ENCODE measurements at regions not wholly inside any gene's neighbourhood (a gene's known extent, or its start where the extent isn't known, plus 50 kb on each side); places are given as distances from the start of the nearest gene placed in this dataset.

DNA sequence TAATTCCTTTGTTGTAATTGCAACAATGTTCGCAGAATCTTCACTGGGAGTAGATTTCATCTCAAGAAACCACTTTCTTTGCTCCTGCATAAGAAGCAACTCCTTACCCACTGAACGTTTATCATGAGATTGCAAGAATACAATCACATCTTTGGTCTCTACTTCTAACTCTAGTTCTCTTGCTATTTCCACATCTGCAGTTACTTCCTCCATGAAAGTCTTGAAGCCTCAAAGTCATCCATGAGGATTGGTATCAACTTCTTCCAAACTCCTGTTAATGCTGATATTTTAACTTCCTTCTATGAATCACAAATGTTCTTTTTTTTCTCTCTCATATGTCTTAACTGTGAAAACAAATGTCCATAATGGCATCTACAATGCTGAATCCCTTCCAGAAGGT, 118.6 kb upstream of the RAB4A start:
- H3K56ac ChIP-seq (ENCODE audit: low read length): no peak overlapping the region
- H3K9ac ChIP-seq (ENCODE audit: low read length): no peak overlapping the region
- no peaks in the 10 kb centered on the region for H3K27me3 ChIP-seq (ENCODE audit: insufficient read depth, low read length, poor library complexity)
- H3K4me2 ChIP-seq (ENCODE audit: low read length): no peak overlapping the region
- no peak overlapping the region for H3K27ac ChIP-seq (ENCODE audit: low read depth, low read length)
- no peak overlapping the region for H3K23ac ChIP-seq (ENCODE audit: low read length)
- H2AK5ac ChIP-seq (ENCODE audit: low read length): no peak overlapping the region
- no peak overlapping the region for H3K4ac ChIP-seq (ENCODE audit: low read depth, low read length)
- no peaks in the 10 kb centered on the region for H3K79me1 ChIP-seq (ENCODE audit: low read length)
- H3K4me3 ChIP-seq (ENCODE audit: low read length): no peak overlapping the region
- no peaks in the 10 kb centered on the region for H3K36me3 ChIP-seq (ENCODE audit: control insufficient read depth, insufficient read depth, low read length)
- no peaks in the 10 kb centered on the region for H3K79me2 ChIP-seq (ENCODE audit: control insufficient read depth, insufficient read depth, low read length)
- no peak overlapping the region for H2BK120ac ChIP-seq (ENCODE audit: low read depth, low read length)
- H3K4me1 ChIP-seq (ENCODE audit: control insufficient read depth, low read depth, low read length): peaks cover 12% of the 10 kb centered on the region
- no peak overlapping the region for H4K5ac ChIP-seq (ENCODE audit: low read length)
- DNase-seq: no peak
- no peak overlapping the region for H3K18ac ChIP-seq (ENCODE audit: low read length)
- no peak overlapping the region for H2BK5ac ChIP-seq (ENCODE audit: low read length)
- no CpG with 5 or more reads among the region's 2 CpGs for WGBS (ENCODE audit: extremely low coverage, insufficient coverage, low lambda C conversion rate)
- H2BK15ac ChIP-seq (replicated peaks; ENCODE audit: low read depth): no peak overlapping the region
- H4K8ac ChIP-seq (ENCODE audit: low read depth, low read length): no peak overlapping the region

DNA sequence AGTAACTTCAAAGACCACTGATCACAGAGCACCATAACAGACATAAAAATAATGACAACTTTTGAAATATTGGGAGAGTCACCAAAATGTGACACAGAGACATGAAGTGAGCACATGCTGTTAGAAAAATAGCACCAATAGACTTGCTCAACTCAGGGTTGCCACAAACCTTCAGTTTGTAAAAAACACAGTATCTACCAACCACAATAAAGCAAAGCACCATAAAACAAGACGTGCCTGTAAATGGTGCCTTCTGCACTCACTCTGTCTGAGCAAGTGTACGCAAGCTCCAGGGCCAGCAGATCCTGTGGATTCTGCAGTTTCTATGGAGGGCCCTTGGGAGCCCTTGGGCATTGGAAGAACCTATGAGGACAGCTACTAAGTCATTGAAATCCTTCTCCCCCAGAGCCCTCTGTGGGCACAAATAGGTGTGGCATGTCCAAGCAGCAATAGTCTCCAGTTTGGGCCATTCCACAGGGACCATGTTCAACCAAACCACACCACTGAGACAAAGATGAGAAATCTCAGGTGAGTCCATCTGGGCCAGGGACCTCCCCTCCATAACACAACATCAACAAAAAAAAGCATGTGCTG, 116.9 kb upstream of the RAB4A start:
- H3K4ac ChIP-seq (ENCODE audit: low read depth, low read length): no peak overlapping the region
- H3K18ac ChIP-seq (ENCODE audit: low read length): no peak overlapping the region
- H3K4me3 ChIP-seq (ENCODE audit: low read length): no peak overlapping the region
- no peak overlapping the region for H2AK5ac ChIP-seq (ENCODE audit: low read length)
- no peaks in the 10 kb centered on the region for H3K27me3 ChIP-seq (ENCODE audit: insufficient read depth, low read length, poor library complexity)
- H3K27ac ChIP-seq (ENCODE audit: low read depth, low read length): no peak overlapping the region
- H2BK120ac ChIP-seq (ENCODE audit: low read depth, low read length): no peak overlapping the region
- H3K9ac ChIP-seq (ENCODE audit: low read length): no peak overlapping the region
- no peaks in the 10 kb centered on the region for H3K36me3 ChIP-seq (ENCODE audit: control insufficient read depth, insufficient read depth, low read length)
- H4K5ac ChIP-seq (ENCODE audit: low read length): no peak overlapping the region
- H3K4me2 ChIP-seq (ENCODE audit: low read length): no peak overlapping the region
- H4K8ac ChIP-seq (ENCODE audit: low read depth, low read length): no peak overlapping the region
- DNase-seq: no peak
- no peaks in the 10 kb centered on the region for H3K79me2 ChIP-seq (ENCODE audit: control insufficient read depth, insufficient read depth, low read length)
- no peak overlapping the region for H2BK5ac ChIP-seq (ENCODE audit: low read length)
- no peaks in the 10 kb centered on the region for H3K4me1 ChIP-seq (ENCODE audit: control insufficient read depth, low read depth, low read length)
- no peaks in the 10 kb centered on the region for H3K79me1 ChIP-seq (ENCODE audit: low read length)
- H3K23ac ChIP-seq (ENCODE audit: low read length): no peak overlapping the region
- no peak overlapping the region for H3K56ac ChIP-seq (ENCODE audit: low read length)
- WGBS (ENCODE audit: extremely low coverage, insufficient coverage, low lambda C conversion rate): no CpG with 5 or more reads among the region's 2 CpGs
- no peak overlapping the region for H2BK15ac ChIP-seq (replicated peaks; ENCODE audit: low read depth)

DNA sequence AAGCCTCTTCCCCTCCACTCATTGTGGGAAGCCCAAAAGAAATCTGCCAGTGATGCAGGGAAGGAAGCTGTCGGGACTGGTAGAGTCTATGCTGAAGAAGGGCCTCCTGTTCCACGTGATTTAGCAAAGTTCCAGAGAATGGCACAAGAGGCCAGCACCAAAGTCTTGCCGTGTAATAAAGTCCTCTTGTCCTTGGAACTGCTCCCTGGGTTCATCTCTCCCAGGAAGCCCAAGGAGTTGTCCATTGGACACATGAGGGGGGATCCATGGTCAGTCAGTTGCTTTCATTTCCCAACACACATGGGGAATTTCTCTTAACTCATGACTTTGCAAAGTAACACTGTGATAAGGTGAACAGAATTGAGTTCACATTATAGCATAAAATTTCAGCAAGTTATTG, 116.1 kb upstream of the RAB4A start:
- no peak overlapping the region for H2BK5ac ChIP-seq (ENCODE audit: low read length)
- no peak overlapping the region for H4K5ac ChIP-seq (ENCODE audit: low read length)
- no peak overlapping the region for H3K4me2 ChIP-seq (ENCODE audit: low read length)
- no CpG with 5 or more reads among the region's 3 CpGs for WGBS (ENCODE audit: extremely low coverage, insufficient coverage, low lambda C conversion rate)
- no peak overlapping the region for H2BK15ac ChIP-seq (replicated peaks; ENCODE audit: low read depth)
- H3K4ac ChIP-seq (ENCODE audit: low read depth, low read length): no peak overlapping the region
- DNase-seq: no peak
- no peak overlapping the region for H3K9ac ChIP-seq (ENCODE audit: low read length)
- no peak overlapping the region for H4K8ac ChIP-seq (ENCODE audit: low read depth, low read length)
- no peak overlapping the region for H3K23ac ChIP-seq (ENCODE audit: low read length)
- H2AK5ac ChIP-seq (ENCODE audit: low read length): no peak overlapping the region
- no peak overlapping the region for H3K18ac ChIP-seq (ENCODE audit: low read length)
- no peaks in the 10 kb centered on the region for H3K4me1 ChIP-seq (ENCODE audit: control insufficient read depth, low read depth, low read length)
- H3K36me3 ChIP-seq (ENCODE audit: control insufficient read depth, insufficient read depth, low read length): no peaks in the 10 kb centered on the region
- H3K79me2 ChIP-seq (ENCODE audit: control insufficient read depth, insufficient read depth, low read length): no peaks in the 10 kb centered on the region
- H3K79me1 ChIP-seq (ENCODE audit: low read length): no peaks in the 10 kb centered on the region
- H3K27me3 ChIP-seq (ENCODE audit: insufficient read depth, low read length, poor library complexity): no peaks in the 10 kb centered on the region
- no peak overlapping the region for H3K4me3 ChIP-seq (ENCODE audit: low read length)
- H2BK120ac ChIP-seq (ENCODE audit: low read depth, low read length): no peak overlapping the region
- H3K27ac ChIP-seq (ENCODE audit: low read depth, low read length): no peak overlapping the region
- H3K56ac ChIP-seq (ENCODE audit: low read length): no peak overlapping the region

- WGBS (ENCODE audit: extremely low coverage, insufficient coverage, low lambda C conversion rate): no CpG with 5 or more reads among the region's 9 CpGs
- Histone ChIP-seq H3K4me3 (ENCODE audit: low read length) (no peak overlapping the region), H2BK15ac (replicated peaks; ENCODE audit: low read depth) (no peak overlapping the region)
Observed at GRCh38 chr1:229155472-229155871, 115.4 kb upstream of the RAB4A start.

DNA sequence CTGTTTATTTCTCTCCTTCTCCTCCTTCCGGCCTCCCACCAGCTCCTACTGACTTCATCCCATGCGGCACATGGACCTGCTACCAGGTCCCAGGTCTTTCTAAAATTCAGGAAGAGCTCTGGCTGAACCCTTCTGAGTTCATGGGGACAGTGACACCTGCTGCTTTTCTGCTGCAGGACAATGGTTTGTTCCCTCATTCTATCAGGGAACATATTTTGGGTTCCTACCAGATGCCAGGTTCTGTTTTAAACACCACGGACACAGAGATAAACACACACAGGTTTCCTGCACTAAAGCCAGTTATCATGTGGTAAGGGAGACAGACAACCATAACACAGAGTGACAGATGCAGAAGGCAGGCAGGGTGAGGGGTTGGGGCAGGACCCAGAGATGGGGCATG, 114.0 kb upstream of the RAB4A start:
- peak; percentile 75 for DNase-seq
- H4K5ac ChIP-seq (ENCODE audit: low read length): no peak overlapping the region

More at GRCh38 chr1:229155472-229155871, 115.4 kb upstream of the RAB4A start:
- no peaks in the 10 kb centered on the region for H3K79me1 ChIP-seq (ENCODE audit: low read length)
- H3K23ac ChIP-seq (ENCODE audit: low read length): no peak overlapping the region
- no peak overlapping the region for H3K9ac ChIP-seq (ENCODE audit: low read length)
- no peak overlapping the region for H4K8ac ChIP-seq (ENCODE audit: low read depth, low read length)
- H3K79me2 ChIP-seq (ENCODE audit: control insufficient read depth, insufficient read depth, low read length): no peaks in the 10 kb centered on the region
- H2AK5ac ChIP-seq (ENCODE audit: low read length): no peak overlapping the region
- H2BK5ac ChIP-seq (ENCODE audit: low read length): no peak overlapping the region
- no peak overlapping the region for H3K18ac ChIP-seq (ENCODE audit: low read length)
- H2BK120ac ChIP-seq (ENCODE audit: low read depth, low read length): no peak overlapping the region
- no peaks in the 10 kb centered on the region for H3K36me3 ChIP-seq (ENCODE audit: control insufficient read depth, insufficient read depth, low read length)
- no peak for DNase-seq
- no peaks in the 10 kb centered on the region for H3K27me3 ChIP-seq (ENCODE audit: insufficient read depth, low read length, poor library complexity)
- H3K4ac ChIP-seq (ENCODE audit: low read depth, low read length): no peak overlapping the region
- H4K5ac ChIP-seq (ENCODE audit: low read length): no peak overlapping the region
- no peak overlapping the region for H3K56ac ChIP-seq (ENCODE audit: low read length)
- no peaks in the 10 kb centered on the region for H3K4me1 ChIP-seq (ENCODE audit: control insufficient read depth, low read depth, low read length)
- H3K27ac ChIP-seq (ENCODE audit: low read depth, low read length): no peak overlapping the region
- no peak overlapping the region for H3K4me2 ChIP-seq (ENCODE audit: low read length)

GRCh38 chr1:229157480-229157879, 113.4 kb upstream of the RAB4A start:
- WGBS (ENCODE audit: extremely low coverage, insufficient coverage, low lambda C conversion rate): no CpG with 5 or more reads among the region's 4 CpGs
- H3K4me3 ChIP-seq (ENCODE audit: low read length): no peak overlapping the region
- no peaks in the 10 kb centered on the region for H3K79me1 ChIP-seq (ENCODE audit: low read length)
- H3K27ac ChIP-seq (ENCODE audit: low read depth, low read length): no peak overlapping the region
- no peak overlapping the region for H2BK120ac ChIP-seq (ENCODE audit: low read depth, low read length)
- H2BK15ac ChIP-seq (replicated peaks; ENCODE audit: low read depth): no peak overlapping the region
- H3K4ac ChIP-seq (ENCODE audit: low read depth, low read length): no peak overlapping the region
- no peak overlapping the region for H4K5ac ChIP-seq (ENCODE audit: low read length)
- H3K79me2 ChIP-seq (ENCODE audit: control insufficient read depth, insufficient read depth, low read length): no peaks in the 10 kb centered on the region
- no peak overlapping the region for H3K9ac ChIP-seq (ENCODE audit: low read length)
- no peak overlapping the region for H3K4me2 ChIP-seq (ENCODE audit: low read length)
- no peak overlapping the region for H2AK5ac ChIP-seq (ENCODE audit: low read length)
- H2BK5ac ChIP-seq (ENCODE audit: low read length): no peak overlapping the region
- H3K18ac ChIP-seq (ENCODE audit: low read length): no peak overlapping the region
- H3K4me1 ChIP-seq (ENCODE audit: control insufficient read depth, low read depth, low read length): no peaks in the 10 kb centered on the region
- H3K56ac ChIP-seq (ENCODE audit: low read length): no peak overlapping the region
- H4K8ac ChIP-seq (ENCODE audit: low read depth, low read length): no peak overlapping the region
- no peak for DNase-seq
- H3K27me3 ChIP-seq (ENCODE audit: insufficient read depth, low read length, poor library complexity): no peaks in the 10 kb centered on the region
- no peak overlapping the region for H3K23ac ChIP-seq (ENCODE audit: low read length)
- no peaks in the 10 kb centered on the region for H3K36me3 ChIP-seq (ENCODE audit: control insufficient read depth, insufficient read depth, low read length)

More for the DNA sequence above, 114.0 kb upstream of the RAB4A start:
- no peak overlapping the region for H2AK5ac ChIP-seq (ENCODE audit: low read length)
- no peak overlapping the region for H3K56ac ChIP-seq (ENCODE audit: low read length)
- H3K79me2 ChIP-seq (ENCODE audit: control insufficient read depth, insufficient read depth, low read length): no peaks in the 10 kb centered on the region
- no peaks in the 10 kb centered on the region for H3K4me1 ChIP-seq (ENCODE audit: control insufficient read depth, low read depth, low read length)
- H3K4me2 ChIP-seq (ENCODE audit: low read length): no peak overlapping the region
- no peak overlapping the region for H3K4me3 ChIP-seq (ENCODE audit: low read length)
- H3K27me3 ChIP-seq (ENCODE audit: insufficient read depth, low read length, poor library complexity): no peaks in the 10 kb centered on the region
- H3K4ac ChIP-seq (ENCODE audit: low read depth, low read length): no peak overlapping the region
- no peaks in the 10 kb centered on the region for H3K79me1 ChIP-seq (ENCODE audit: low read length)
- no peak overlapping the region for H4K8ac ChIP-seq (ENCODE audit: low read depth, low read length)
- no peaks in the 10 kb centered on the region for H3K36me3 ChIP-seq (ENCODE audit: control insufficient read depth, insufficient read depth, low read length)
- no CpG with 5 or more reads among the region's 3 CpGs for WGBS (ENCODE audit: extremely low coverage, insufficient coverage, low lambda C conversion rate)
- H2BK5ac ChIP-seq (ENCODE audit: low read length): no peak overlapping the region
- no peak overlapping the region for H3K9ac ChIP-seq (ENCODE audit: low read length)
- no peak overlapping the region for H3K18ac ChIP-seq (ENCODE audit: low read length)
- no peak overlapping the region for H3K27ac ChIP-seq (ENCODE audit: low read depth, low read length)
- H2BK120ac ChIP-seq (ENCODE audit: low read depth, low read length): no peak overlapping the region
- H3K23ac ChIP-seq (ENCODE audit: low read length): no peak overlapping the region
- H2BK15ac ChIP-seq (replicated peaks; ENCODE audit: low read depth): no peak overlapping the region

All from mesendoderm (in vitro differentiated cells).